ENCODE measurements at regions not wholly inside any gene's neighbourhood (a gene's known extent, or its start where the extent isn't known, plus 50 kb on each side); places are given as distances from the start of the nearest gene placed in this dataset.

DNA sequence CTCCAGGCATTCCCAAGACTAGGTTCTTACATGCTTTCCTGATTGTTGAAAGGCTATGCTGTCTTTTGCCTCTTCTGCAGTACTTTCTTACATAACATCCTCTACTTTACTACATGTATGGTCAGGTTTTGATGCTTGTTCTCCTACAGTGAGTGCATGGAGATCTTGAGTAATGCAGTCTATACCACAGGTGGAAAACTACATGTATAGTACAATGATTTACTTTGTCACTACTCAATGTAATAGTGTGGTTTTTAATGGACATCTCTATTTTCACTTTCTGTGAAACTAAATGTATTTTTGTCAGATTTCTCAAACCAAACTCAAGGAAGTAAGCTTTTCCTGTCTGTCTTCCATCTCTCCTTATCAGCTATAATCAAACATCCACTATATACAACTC, 657.0 kb downstream of the TUSC7 start:
- H3K4me3 Mint-ChIP-seq: no peak overlapping the region
- DNase-seq: no peak
- H3K27me3 Mint-ChIP-seq (ENCODE audit: low read depth, poor library complexity): peaks cover 3% of the 10 kb centered on the region
- TF ChIP-seq, protein P1, sequence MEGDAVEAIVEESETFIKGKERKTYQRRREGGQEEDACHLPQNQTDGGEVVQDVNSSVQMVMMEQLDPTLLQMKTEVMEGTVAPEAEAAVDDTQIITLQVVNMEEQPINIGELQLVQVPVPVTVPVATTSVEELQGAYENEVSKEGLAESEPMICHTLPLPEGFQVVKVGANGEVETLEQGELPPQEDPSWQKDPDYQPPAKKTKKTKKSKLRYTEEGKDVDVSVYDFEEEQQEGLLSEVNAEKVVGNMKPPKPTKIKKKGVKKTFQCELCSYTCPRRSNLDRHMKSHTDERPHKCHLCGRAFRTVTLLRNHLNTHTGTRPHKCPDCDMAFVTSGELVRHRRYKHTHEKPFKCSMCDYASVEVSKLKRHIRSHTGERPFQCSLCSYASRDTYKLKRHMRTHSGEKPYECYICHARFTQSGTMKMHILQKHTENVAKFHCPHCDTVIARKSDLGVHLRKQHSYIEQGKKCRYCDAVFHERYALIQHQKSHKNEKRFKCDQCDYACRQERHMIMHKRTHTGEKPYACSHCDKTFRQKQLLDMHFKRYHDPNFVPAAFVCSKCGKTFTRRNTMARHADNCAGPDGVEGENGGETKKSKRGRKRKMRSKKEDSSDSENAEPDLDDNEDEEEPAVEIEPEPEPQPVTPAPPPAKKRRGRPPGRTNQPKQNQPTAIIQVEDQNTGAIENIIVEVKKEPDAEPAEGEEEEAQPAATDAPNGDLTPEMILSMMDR (IDR thresholded peaks at IDR 0.05): no peak
- H3K27ac Mint-ChIP-seq: no peak overlapping the region
- H3K36me3 Mint-ChIP-seq (ENCODE audit: low read depth): no peaks in the 10 kb centered on the region
- peaks cover 20% of the 10 kb centered on the region for H3K9me3 Mint-ChIP-seq
- no peaks in the 10 kb centered on the region for H3K4me1 Mint-ChIP-seq

- no peaks in the 10 kb centered on the region for H3K36me3 Mint-ChIP-seq (ENCODE audit: low read depth)
- no peak for DNase-seq
- TF ChIP-seq, protein P1 (IDR thresholded peaks at IDR 0.05): no peak
- no peaks in the 10 kb centered on the region for H3K27me3 Mint-ChIP-seq (ENCODE audit: low read depth, poor library complexity)
- no peak overlapping the region for H3K27ac Mint-ChIP-seq
- H3K4me3 Mint-ChIP-seq: no peak overlapping the region
- peaks cover 7% of the 10 kb centered on the region for H3K9me3 Mint-ChIP-seq
- no peaks in the 10 kb centered on the region for H3K4me1 Mint-ChIP-seq
Measured at GRCh38 chr3:117367861-117368260, 658.3 kb downstream of the TUSC7 start.

- Mint-ChIP-seq H3K27me3 (ENCODE audit: low read depth, poor library complexity) (peaks cover 4% of the 10 kb centered on the region), H3K36me3 (ENCODE audit: low read depth) (no peaks in the 10 kb centered on the region), H3K4me3 (no peak overlapping the region), H3K27ac (no peak overlapping the region), H3K9me3 (peaks cover 11% of the 10 kb centered on the region), H3K4me1 (no peaks in the 10 kb centered on the region)
- TF ChIP-seq, protein P1 (IDR thresholded peaks at IDR 0.05): no peak
- no peak for DNase-seq
Measured at GRCh38 chr3:117380631-117381030, 671.1 kb downstream of the TUSC7 start.

DNA sequence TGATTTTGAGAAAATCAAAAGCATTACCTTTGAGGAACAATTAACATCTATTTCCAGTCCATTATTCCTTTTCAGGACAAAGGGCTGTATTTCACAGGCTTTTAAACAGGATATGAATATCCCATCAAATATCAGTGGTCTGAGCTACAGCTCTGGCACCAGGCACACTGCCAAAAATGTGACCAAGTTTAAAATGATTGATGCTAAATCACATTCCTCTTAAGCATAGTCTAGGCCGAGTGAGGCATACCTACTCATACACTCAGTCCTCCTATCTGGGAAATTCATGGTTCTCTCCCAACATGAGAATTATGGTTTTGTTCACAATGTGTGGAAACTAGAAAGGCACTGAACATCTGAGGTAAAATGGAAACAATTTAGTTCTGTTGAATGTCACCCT, 683.5 kb downstream of the TUSC7 start:
- Mint-ChIP-seq H3K36me3 (ENCODE audit: low read depth) (no peaks in the 10 kb centered on the region), H3K27me3 (ENCODE audit: low read depth, poor library complexity) (peaks cover 13% of the 10 kb centered on the region), H3K4me3 (no peak overlapping the region), H3K4me1 (peaks cover 13% of the 10 kb centered on the region), H3K27ac (no peak overlapping the region), H3K9me3 (no peaks in the 10 kb centered on the region)
- TF ChIP-seq, protein P1 (IDR thresholded peaks at IDR 0.05): no peak
- DNase-seq: no peak

- no peak for DNase-seq
- no peaks in the 10 kb centered on the region for H3K9me3 Mint-ChIP-seq
- peaks cover 31% of the 10 kb centered on the region for H3K4me1 Mint-ChIP-seq
- TF ChIP-seq, protein P1 (IDR thresholded peaks at IDR 0.05): no peak
- peaks cover 18% of the 10 kb centered on the region for H3K27me3 Mint-ChIP-seq (ENCODE audit: low read depth, poor library complexity)
- no peaks in the 10 kb centered on the region for H3K36me3 Mint-ChIP-seq (ENCODE audit: low read depth)
- no peak overlapping the region for H3K27ac Mint-ChIP-seq
- H3K4me3 Mint-ChIP-seq: no peak overlapping the region
Measured at GRCh38 chr3:117398141-117398899, 688.7 kb downstream of the TUSC7 start.

Data from nephron progenitor cell (in vitro differentiated cells).